HG03432 (cell line): ENCODE measurements at regions not wholly inside any gene's neighbourhood (a gene's known extent, or its start where the extent isn't known, plus 50 kb on each side); places are given as distances from the start of the nearest gene placed in this dataset.

ENCODE experiments used
- ATAC-seq: cut with Tn5 transposase; IDR thresholded peaks from one replicate; pipeline ENCODE4 v1.9.1; 2021; ENCODE audit warnings: mild to moderate bottlenecking, moderate library complexity; ENCODE audit not compliant: unreplicated experiment

GRCh38 chr14:101359221-101360053 is 201.9 kb upstream of the DIO3 start:
- no peak for ATAC-seq

GRCh38 chr14:101360054-101360911 is 201.0 kb upstream of the DIO3 start:
- ATAC-seq = no peak

GRCh38 chr14:101361044-101361443 is 200.3 kb upstream of the DIO3 start:
- ATAC-seq = no peak

- no peak for ATAC-seq
These were observed 199.6 kb upstream of the DIO3 start for GRCh38 chr14:101361451-101362433.

DNA sequence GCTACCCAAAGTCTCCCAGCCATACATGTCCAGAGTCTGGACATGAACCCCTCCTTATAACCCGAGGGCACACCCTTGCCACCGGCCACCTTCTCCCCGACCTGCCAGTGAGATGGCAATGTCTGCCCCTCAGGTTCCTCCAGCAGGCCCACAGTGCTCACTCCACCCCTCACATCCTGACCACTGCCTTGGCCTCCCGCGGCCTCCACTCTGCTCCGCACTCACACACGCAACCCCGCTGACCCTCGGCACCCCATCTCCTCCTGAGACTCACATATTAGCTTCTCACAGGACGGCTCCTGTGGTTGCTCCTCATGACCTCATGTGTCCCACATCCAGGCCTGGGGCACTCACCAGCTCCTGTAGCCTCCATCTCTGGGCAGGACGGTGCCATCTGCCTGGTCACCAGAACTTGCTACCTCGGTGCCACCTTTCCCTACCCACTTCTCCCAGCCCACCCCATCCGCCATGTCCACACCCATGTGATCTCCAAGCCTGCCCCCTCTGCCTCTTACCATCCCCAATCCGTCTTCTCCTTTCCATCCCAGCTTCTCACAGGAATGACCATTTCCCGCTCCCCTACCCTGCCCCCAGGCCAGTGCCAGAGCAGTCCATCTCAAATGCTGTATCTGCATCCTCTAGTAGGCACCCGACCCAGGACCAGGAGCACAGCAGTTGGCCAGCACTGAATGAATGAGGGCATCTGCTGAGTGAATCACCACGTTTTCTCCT is 198.6 kb upstream of the DIO3 start:
- no peak for ATAC-seq

DNA sequence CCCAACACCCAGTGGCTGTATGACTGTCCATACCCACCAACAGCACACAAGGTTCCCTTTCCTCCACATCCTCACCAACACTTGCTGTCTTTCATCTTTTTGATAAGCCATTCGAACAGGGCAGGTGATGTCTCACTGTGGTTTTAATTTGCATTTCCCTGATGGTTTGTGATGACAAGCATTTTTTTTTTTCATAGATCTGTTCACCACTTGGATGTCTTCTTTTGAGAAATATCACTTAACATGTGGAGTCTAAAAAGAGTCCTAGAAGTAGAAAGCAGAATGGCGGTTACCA is 198.1 kb upstream of the DIO3 start:
- ATAC-seq = no peak

DNA sequence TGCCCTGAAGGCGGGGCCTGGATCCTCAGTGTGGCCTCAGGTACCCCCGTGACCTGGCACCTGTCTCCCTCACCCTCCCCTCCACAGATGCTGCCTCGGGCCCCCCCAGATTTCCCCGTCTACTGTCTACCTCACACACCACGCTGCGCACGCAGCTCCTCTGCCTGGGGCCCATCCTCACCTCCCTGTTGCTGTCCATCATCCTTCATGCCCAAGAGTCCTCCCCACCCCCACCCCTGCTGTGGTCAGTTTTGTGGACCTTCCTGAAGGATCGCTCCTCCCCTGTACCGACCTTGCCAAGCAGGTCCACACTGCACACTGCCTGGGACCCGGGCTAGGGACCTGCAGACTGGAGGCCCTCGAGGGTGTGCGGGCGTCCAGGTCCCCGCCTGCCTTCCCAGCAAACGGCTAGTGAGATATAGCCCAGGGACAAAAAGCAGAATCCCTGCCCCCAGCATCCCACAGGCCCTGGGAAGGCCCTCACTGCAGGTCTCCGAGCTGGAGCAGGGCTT is 197.4 kb upstream of the DIO3 start:
- ATAC-seq = no peak

DNA sequence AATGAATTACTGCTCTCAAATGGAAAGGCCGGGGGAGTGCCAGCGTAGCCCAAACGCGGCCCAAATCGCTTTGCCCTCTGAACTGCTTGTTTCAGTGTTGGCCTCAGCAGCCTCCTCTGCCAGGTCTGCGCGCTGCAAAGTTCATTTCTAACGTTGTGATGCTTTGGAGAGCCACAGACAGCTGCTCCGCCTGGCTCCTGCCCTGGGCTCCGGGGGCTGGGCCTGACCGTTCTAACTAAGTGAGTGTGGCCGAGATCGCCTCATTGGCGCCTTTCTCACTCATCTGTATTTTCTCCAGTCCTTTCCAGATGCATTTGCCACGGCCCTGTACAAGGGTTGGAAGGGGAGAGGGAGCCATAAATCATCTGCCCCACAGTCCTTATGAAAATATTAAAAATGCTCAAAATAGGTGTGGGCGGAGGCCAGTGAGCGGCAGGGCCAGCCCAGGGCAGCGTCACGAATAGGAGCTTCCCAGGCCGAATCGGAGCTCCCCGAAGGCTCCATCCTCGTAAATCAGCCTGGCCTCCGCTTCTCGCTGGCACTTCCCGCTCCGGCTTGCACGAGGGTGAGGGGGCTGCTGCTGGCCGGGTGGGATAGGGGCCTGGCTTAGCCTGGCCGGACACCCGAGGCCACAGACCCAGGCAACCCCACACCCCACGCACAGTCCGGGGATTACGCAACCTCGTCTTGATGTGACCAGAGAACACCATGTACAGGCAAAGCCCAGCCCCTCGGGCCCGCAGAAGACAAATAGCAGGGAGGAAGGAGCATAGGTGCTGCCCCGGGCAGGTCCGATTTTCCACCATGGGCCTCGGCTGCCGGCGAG is 196.6 kb upstream of the DIO3 start:
- ATAC-seq = no peak

- no peak for ATAC-seq
These were observed 195.8 kb upstream of the DIO3 start for GRCh38 chr14:101365329-101366158.

DNA sequence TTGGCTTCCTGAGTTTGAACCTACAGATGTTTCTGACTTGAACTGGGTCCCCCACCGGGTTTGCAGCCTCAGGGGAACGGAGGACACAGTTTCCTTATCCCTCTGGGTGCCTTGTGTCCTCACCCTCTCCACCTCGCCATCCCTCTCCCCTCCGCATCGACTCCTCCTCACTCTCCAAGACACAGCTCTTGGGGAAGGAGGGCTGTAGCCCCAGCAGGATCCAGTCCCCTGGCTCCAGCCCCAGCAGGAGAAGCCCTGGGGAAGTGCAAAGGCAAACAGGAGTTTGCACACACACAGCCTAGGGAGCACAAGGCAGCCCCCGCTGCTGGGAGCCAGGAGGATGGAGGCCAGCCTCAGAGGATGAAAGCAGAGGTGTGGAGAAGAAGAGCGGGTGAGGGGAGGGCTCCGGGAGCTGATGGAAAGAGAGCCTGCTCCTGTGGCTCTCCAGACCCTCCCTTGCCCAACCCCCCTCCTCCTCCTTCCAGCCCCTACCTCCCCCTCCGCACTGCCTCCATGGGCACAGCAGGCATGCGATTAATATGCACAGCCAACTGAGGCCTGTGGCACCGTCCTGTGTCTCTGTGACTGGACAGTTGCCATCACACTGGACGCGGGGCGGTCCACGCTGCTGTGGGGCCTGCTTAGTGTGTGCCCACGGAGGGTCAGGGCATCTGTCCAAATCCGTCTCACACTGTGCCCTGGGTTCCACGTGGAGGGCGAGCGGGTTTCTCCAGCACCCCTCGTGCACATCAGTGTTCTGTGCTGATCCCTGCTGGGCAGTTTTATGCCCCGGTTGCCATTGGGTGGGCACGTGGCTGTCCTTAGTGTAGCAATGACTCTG is 193.7 kb upstream of the DIO3 start:
- ATAC-seq = no peak

DNA sequence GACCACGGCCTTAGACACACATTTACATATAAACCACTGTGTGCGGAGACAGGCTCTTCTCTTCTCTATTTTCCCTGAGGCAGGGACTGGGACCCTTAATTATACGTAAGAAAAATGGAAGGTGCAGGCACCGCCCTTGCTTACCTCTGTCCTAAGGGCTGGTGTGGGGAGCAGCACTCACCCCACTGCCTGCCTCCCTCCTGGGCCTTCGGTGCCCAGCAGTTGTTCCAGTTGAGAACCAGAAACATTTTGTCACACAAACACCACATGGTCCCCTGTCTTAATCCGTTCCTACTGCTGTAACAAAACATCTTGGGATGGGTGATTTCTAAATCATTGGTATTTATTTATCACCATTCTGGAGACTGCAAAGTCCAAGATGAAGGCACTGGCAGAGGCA is 192.7 kb upstream of the DIO3 start:
- no peak for ATAC-seq

GRCh38 chr14:101369194-101369915 is 191.9 kb upstream of the DIO3 start:
- ATAC-seq = no peak

GRCh38 chr14:101369916-101370592 is 191.2 kb upstream of the DIO3 start:
- ATAC-seq = no peak

DNA sequence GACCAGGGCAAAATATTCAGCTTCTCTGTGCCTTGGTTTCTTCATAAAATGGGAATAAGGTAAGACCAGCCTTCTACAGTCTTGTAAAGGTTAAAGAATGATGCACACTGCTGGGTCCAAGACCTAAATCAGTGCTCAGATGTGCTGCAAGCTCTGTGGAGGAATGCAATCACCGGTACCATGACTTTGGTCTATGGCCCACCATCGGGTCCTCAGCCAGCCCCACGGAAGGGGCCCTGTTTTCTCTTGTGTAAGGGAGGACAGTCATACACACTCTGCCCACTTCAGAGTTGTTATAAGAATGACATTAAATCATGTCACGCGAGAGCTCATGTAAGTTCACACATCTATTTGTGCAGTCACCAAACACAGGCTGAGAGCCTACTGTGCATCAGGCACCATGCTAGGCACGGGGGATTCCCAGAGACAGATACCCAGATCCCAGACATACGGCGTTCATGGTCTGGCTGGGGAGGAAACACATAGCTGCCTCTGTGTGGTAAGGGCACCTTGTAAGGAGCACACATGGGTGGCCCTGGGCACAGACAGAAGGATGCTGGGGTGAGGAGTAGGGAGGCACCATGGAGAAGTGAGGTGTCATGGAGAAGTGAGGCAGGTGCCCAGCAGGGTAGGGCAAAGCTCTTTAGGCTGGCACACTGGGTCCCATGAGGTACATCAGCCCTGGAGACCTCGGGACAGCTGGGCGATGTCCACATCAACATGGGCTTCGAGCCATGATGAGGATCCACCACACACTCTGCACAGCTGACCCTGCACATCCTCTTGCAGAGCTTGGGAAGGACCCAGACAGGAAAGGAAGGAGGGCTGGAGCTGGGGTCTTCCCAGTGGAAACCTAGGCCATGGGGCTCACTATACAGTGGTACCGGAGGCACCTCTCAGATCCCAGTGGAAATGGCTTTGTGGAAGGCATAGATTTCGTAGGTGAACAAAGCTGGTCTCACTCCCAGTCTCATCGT is 190.4 kb upstream of the DIO3 start:
- no peak for ATAC-seq
